Kidney tubule cell (primary cell): ENCODE measurements at regions not wholly inside any gene's neighbourhood (a gene's known extent, or its start where the extent isn't known, plus 50 kb on each side); places are given as distances from the start of the nearest gene placed in this dataset.
"Not testable (repeated sequence)": the region's sequence is repeated elsewhere in the genome, so short reads cannot be mapped to it uniquely, and the experiment has no call there.

ENCODE experiments used
- DNase-seq: peaks from one replicate; pipeline ENCODE4 v3.0.0-alpha.2; 2018; ENCODE audit warnings: low spot score

DNA sequence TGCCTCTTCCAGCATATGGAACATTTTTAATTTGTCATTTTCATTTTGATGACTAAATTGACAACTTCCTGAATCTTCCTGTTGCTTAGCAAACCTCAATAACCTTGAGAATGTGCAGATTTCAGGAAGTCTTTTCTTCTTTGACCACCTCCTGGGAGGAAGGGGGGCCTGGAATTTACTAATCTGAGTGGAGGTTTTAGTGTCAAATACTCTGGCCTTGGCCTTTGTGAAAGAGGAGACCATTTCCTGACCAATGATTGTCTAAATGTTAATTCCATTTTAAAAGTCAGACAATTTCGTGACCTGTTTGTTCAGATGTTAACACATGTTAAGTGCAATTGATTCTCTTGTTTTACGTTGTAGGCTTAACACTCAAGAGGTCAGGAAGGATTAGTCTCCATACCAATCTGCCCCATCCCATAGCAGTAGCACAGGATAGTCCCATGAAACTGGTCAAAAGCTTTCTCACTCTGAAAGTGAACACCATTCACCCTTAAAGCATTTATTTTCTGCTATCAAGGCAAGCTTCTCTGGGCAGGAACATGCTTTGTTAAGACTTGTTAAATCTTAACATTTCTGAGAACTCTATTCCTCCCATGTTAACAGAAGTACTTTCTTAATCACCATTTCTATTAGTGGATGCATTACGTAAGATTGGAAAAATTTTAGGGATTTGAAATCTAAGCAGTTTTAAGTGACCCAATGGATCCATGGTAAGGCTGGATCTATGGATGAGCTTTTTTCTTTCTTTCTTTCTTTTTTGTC is 219.6 kb downstream of the RND3 start:
- peak; percentile 10 for DNase-seq

DNA sequence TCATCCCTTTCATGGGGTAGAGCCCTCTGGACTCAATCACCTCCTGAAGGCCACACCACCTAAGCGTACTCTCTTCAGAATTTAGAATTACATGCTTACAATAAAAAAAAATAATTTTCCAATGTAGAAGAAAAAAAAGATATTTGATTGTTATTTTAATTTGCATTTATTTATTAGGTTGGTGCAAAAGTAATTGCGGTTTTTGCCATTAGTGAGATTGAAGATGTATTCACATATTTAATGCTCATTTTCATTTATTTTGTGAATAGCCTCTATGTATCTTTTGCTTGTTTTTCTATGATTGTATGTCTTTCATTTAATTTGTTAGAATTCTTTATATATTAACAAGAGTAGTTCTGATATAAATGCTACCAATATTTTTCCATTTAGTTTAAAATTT is 220.5 kb downstream of the RND3 start:
- no peak for DNase-seq

DNA sequence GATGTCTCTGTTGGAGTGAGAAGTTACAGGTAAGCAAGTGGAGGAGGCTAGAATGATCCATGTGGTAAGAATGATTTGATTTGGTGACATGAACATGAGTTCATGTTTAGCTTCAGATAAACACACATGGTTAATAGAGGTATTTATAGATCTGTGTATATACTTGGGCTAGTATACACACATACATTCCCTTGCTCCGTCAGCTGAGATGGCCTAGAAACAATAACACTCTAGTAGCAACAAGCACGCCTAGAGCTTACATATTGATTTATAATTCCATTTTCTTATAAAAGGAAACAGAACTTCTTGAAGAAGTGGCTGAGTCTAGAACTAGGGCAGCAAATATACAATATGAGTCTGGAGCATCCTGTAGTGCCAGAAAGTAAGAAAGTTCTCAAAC is 223.0 kb downstream of the RND3 start:
- no peak for DNase-seq

DNA sequence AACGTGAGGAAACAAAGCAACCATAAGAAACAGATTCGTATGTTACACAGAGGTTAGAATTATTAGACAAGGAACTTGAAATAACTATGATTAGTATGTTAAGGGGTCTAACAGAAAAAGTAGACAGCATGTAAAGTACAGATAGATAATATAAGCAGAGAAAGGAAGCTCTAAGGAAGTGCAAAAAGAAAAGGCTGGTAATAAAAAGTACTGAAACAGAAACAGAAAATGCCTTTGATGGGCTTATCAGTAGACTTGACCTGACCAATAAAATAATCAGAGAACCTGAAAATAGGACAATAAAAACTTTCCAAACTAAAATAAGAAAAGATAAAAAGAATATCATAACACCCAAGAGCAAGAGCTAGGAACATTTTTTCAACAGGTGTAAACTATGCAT is 225.8 kb downstream of the RND3 start:
- no peak for DNase-seq

DNA sequence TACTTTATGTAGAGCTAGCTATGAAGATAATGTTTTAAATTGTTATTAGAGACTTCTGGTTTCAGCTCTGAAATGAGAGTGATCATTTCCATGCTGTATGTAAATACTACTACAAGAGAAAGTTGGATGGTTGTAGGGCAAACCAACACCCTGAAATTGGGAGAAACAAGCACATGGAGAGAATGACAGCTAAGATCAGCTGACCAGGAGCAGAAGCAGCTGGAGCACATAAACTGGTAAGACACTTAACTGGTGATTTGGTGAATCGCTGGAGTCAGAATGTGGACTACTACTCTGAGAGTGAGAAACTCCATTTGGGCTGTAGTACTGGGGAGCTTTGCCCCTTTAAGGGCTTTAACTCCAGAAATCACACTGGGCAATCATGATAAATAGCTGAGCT is 226.8 kb downstream of the RND3 start:
- DNase-seq, result no peak

DNA sequence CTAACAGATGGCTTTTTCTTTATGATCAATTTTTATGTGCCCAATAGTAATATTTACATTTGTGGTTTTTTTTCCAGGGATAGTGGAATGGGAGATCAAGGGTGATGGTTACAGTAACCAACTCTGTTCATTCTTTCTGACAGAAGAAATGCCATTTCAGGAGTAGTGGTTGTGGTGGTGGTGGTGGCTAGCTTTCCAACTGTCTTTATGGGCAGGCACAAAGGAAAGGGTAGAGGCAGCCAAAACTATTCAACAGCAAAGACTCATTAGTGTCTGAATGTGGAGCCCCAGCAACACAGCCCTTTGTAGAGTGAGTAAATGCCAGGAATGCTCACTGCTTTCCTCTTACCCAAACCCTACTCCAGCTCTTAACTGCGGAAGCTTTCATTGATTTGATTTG is 227.7 kb downstream of the RND3 start:
- no peak for DNase-seq

DNA sequence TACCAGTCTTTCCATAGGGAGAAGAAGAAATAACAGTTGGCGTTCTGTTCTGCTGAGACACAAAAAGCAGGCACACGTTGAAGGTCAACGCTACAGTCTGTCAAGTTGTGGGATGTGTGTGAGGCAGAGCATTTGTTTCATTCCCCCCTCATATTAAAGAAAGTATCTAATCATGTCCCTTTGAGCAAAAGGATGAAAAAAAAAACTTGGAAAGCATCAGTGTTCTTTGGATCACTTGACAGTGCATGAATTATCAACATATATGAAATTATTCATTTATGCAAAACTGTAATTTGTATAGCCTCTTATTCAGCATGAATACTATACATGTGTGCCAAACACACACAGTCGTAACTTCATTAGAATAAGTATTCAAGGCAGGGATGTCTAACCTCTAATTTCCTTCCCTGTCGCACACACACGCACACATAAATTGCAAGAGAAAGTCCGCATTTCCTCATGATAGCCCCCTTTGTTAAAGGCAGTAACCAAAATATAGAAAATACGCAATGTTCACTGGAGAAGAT is 228.6 kb downstream of the RND3 start:
- DNase-seq, result no peak

DNA sequence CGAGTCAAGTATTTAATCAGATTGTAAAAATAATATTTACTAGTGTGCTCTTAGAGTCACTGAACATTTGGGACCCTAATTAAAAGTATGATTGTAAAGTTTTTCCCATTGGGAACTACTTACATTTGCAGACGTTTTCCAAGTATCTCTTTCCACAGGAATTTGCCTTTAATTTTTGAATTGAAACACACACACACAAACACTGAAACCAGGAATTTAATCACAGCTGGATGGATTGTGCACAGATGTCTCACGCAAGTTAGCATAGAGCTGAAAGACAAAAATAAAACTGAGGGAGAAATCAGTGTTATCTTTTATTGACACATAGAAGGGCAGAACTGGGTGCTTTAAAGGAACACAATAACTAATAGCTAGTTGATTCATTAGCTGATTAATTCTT is 230.7 kb downstream of the RND3 start:
- DNase-seq, result no peak

DNA sequence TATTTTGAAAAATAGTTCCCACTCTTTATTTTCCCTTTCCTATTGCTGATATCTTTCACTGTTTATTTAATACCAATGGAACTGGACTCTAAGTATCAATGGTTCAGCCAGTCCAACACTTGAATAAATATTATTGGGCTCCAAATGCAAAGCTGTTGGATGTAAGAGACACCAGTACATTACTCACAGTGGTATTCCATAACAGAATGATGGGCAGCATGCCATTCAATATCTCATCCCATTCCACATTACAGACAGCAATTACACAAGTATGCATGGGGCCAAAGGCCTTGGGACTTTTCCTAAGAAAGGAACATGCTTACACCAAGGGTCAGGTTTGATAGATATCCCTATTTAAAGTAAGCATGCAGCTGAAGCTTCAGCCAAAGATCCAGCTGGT is 231.9 kb downstream of the RND3 start:
- DNase-seq, result peak; percentile 36

DNA sequence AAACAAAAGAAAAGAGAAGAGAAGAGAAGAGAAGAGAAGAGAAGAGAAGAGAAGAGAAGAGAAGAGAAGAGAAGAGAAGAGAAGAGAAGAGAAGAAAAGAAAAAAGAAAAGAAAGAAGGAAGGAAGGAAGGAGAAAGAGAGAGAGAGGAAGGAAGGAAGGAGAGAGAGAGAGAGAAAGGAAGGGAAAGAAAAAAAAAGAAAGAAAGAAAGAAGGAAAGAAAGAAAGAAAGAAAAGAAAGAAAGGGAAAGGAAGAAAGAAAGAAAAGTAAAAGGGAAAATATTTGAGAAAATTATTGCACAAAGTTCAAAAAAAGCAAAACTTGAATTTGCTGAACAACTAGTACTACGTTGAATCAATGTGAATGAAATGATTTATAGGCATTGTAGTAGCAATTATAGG is 237.7 kb downstream of the RND3 start:
- DNase-seq, result not testable (repeated sequence)

DNA sequence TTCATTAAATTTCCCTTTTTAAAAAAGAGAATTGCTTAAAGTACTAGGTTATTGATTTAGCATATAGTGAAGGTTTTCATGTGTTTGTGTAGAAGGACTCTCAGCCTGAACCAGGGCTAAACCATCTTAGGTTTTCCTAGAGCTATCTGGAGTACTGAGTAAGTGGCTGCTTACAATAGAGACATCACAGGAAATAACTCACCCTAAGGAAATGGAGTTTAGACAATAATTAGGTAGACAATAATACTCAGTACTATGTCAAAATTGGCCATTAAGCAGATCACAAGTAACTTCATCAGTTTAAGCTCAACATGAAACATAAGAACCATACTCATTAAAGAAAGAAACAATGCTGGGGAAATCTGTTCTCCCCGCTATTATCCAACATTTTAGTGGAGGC is 240.0 kb downstream of the RND3 start:
- no peak for DNase-seq

DNA sequence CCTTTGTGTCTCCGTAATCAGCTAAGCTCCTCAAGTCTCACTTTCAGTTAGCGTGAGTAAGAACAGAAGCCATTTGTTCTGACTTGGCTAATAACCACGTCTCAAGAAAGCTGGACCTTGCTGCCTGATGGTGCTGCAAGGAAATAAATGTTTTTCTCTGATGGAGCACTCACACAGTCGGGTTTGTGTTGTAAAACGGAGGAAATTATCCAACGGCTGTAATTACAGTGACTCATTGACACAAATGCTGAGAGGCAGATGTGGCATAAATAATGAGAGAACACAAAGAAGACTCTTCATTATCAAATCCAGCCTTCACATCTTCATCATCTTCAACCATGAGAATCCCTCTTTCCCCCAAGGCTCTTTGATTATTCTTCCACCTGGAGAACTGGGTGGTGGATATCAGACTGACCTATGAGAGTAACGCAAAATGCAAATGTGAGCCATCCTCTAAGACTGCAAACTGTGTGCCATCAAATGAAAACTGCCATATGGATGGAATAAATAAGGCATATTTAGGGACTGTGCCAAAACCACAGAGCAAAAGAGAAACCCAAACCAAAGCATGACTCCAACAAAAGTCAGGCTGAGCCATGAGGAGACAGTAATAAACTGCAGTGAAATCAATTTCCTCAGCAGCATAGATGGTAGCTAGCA is 252.6 kb downstream of the RND3 start:
- peak; percentile 37 for DNase-seq

DNA sequence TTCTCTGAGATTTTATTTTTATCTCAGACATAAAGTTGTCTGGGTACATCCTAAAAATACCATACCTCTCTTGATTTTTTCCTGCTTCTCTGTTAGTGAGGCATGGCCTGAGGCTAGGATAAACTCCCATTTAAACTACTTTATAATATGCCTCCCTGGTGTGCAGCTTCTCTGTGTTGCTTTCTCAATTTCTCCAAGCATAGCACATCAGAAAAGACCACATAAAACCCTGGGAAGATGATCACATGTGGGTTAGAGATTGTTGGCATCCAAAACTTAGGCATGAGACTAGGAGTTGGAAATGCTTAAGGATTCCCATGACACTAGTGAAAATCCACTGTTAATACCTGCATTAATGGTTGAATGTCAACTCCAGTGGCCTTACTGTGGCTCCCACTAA is 254.6 kb downstream of the RND3 start:
- no peak for DNase-seq

DNA sequence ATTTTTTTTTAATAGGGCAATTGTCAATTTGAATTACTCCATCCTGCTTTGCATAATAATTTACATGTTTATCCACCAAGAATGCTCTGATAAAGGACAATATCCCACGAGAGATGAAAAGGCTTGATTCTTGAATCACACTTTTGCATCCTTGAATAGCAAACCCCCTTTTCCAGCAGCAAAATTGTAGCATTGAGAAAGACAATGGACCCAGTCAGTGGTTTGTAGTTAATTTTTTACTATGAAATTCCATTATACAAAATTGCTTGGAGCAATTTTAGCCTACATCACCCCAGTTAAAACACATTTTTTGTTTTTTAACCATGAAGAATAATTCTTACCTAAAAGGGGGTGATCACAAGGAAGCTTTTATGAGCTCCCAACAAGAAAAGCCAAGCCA is 255.1 kb downstream of the RND3 start:
- DNase-seq, result peak; percentile 23

DNA sequence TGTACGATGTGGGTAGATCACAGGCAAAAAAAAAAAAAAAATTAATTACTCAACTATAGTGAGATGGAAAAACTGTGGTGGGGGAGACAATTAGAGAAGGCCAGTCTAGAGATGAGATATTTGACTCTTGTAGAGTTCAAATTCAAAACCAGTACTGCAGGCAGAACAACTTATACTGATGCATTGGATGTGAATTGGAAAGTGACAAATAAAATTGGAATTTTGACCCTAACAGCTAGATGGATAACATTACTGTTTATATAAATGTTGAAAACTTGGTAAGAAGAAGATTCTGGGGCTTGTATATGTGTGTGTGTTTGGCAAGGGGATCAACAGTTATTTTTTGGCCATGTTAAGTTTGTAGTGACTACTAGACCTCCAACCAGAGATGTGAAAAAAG is 256.9 kb downstream of the RND3 start:
- DNase-seq, result no peak

DNA sequence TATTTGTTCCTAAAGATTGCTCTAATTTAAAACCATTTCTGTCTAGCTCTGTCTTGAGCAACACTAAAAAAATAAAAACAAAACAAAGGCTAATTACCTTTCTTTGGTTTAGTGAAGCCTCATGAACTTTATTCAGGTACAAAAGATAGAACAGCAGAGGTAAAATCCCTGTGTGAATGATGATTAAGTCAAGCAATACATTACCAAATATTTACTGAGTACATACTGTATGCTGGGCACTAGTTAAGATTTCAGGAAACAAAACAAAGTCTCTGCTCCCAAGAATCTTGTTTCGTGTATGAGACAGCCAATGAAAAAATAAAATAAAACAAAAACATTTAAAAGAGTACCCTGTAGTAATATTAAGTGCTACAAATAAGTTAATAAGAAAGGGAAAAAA is 257.5 kb downstream of the RND3 start:
- no peak for DNase-seq

DNA sequence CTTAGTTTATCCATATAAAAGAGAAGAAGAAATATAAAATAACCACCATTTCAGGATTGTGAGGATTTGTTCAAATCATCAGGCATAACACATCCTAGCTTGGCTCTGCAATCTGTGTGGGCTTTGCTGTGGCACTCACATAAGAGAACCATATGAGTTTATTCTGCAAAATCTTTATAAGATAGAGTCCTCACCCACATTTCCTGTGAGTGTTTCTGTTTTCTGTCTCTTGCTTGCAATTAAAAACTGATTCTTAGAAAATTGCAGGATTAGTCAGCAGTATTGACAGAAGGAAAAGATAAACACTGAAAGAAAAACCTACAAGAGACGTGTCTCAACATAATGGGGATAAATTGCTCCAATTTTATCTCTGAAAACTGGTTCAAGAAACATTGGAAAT is 258.5 kb downstream of the RND3 start:
- no peak for DNase-seq

DNA sequence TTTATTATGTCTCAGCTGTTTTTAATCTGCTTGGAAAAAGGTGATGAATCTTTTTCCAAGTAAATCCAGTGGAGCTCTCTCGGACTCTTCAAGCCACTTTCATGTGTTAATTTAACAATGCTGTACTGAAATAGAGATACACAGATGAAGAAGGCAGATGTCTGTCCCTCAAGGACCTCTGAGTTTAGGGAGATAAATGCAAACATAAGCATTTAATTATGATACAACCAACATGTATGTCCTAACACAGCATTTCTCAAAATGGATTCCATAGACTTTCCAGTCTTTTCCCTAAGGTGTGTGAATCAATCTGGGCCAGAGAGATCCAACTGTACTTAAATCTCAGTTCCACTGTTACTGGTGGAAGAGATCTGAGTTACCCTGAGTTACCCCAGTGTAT is 262.4 kb downstream of the RND3 start:
- no peak for DNase-seq

DNA sequence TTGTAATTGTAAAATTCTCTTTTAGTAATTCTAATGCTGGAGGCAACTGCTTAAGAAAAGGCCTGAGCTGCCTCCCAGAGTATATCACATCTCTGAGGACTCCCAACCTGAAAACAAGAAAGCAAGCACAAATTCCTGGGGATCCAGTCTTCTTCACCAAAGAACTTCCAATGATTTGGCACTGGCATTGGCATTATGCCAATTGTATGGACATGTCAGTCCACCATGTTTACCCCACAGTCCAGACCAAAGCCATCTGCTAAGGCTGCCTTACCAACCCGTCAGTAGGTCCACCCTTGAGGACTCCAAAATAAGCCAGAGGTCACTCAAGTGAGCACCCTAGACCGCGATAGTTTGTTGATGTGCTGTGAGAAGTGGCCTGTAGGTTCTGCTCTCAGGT is 263.1 kb downstream of the RND3 start:
- DNase-seq, result no peak

DNA sequence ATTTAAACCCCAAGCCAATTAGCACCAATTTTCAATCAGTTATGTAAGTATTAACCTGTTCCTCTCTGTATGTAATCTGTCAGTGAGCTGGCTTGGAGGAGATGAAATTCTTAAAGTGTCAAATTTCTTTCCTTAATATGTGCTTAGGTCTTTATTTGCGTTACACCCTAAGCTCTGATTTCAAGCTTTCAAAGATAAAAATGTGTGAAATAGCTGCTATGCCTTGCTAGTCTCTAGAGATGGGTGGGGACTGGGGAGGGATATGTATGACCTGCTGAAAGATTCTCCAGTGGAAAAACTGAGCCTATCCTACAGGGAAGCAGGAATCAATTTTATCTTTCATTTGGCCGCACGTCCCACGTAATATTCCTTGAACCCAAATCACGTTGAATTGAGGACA is 264.5 kb downstream of the RND3 start:
- DNase-seq, result no peak

DNA sequence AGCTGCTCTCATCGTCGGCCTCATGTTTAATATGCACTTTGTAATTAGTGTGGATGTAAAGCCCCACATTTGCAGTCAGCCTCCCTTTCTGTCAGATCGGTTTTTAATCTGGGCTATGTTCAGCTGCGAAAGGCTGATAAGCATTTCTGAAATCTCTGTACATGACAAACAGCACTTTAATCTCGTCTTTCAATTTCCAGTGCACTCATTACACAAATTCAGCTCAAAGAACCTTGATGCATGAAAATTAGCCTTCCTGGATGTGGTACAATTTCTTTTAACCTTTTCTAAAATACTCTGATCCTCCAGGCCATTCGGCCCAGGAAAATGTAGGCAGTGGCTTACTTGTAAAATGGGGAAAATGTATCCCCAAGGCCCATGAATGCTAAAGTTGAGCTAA is 265.1 kb downstream of the RND3 start:
- no peak for DNase-seq

DNA sequence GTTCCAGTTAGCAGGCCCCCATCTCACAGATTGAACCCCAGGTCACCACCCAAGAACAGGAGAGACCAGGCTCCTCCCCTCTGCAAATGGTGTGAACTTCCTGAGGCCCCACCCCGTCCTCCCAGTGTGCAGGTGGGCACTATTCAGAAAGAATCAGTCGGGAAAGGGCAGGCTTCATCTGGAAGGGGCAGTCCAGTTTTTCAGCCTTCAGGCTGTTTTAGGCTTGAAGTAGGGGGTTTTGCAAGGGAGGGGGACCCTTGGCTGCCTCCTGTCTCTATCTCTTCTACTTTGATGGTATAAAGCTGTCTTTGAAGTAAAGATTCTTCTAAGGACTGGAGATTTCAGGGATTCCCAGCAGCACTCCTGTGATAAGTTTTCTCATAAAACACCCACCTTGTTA is 267.6 kb downstream of the RND3 start:
- DNase-seq, result no peak

DNA sequence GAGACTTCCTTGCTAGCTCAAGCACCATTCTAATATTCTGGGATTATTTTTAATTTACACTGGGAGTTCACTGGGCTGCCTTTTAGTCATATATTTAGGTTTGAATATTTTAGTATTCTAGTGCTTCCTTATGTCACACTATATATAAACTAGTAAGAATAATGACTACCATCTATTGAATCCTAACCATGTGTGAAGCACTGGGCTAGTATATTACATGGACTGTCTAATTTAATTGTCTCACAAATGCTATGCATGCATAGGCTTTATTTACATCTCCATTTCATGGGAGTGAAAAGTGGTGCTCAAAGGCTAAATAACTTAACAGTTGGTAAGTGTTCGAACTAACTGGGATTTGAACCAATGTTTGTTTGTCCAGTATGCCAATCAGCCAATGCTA is 272.4 kb downstream of the RND3 start:
- no peak for DNase-seq

DNA sequence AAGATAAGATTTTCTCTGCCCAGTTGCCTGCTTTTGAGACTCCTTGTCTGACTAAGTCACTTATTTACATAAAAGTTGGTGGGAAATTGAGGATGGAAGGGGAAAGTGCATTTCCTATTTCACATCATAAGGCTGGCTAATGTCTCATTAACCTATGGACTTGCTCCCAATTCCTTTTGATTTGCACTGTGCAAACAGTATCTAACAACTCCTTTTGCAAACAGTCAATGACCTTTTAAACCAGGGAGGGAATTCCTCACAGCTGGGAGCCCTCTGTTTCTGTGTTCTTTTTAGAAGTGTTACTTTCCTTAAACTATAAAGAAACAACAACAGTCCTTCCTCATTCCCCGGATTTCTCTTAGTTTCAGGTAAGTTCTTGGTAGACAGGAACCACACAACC is 272.8 kb downstream of the RND3 start:
- peak; percentile 47 for DNase-seq
